OCI-LY1 (cell line): ENCODE measurements at regions not wholly inside any gene's neighbourhood (a gene's known extent, or its start where the extent isn't known, plus 50 kb on each side); places are given as distances from the start of the nearest gene placed in this dataset.

Source experiments
- H2AFZ ChIP-seq: fragments of 200-600 bp; sonication (generic), shearing (Covaris generic); 2 replicates; pipeline ENCODE4 v1.6.0; 2014; ENCODE audit warnings: antibody characterized with exemption, mild to moderate bottlenecking, low read length
- H3F3A ChIP-seq: fragments of 200-600 bp; sonication (generic), shearing (Covaris generic); 2 replicates; pipeline ENCODE4 v1.6.0; 2014; ENCODE audit warnings: mild to moderate bottlenecking, antibody characterized with exemption, low read length, moderate library complexity; ENCODE audit not compliant: insufficient read depth
- H3K27ac ChIP-seq: fragments of 200-600 bp; sonication (generic); 2 replicates; pipeline ENCODE4 v1.5.1; 2014; ENCODE audit warnings: low read length, mixed run types, mild to moderate bottlenecking, low read depth; ENCODE audit not compliant: poor library complexity, severe bottlenecking
- H3K27me3 ChIP-seq: fragments of 200-600 bp; sonication (generic); 2 replicates; pipeline ENCODE4 v1.6.0; 2014; ENCODE audit warnings: antibody characterized with exemption, mild to moderate bottlenecking, low read length, moderate library complexity; ENCODE audit not compliant: insufficient read depth
- H3K36me3 ChIP-seq: fragments of 200-600 bp; sonication (generic); 2 replicates; pipeline ENCODE4 v1.6.1; 2014; ENCODE audit warnings: mild to moderate bottlenecking, antibody characterized with exemption, low read length, moderate library complexity, mixed read lengths; ENCODE audit not compliant: insufficient read depth
- H3K4me1 ChIP-seq: fragments of 200-600 bp; sonication (generic); 2 replicates; pipeline ENCODE4 v1.5.1; 2014; ENCODE audit warnings: mild to moderate bottlenecking, low read length, moderate library complexity; ENCODE audit not compliant: insufficient read depth, severe bottlenecking
- H3K4me2 ChIP-seq: fragments of 200-600 bp; sonication (generic), shearing (Covaris generic); 2 replicates; pipeline ENCODE4 v1.6.1; 2014; ENCODE audit warnings: low read length
- H3K4me3 ChIP-seq: fragments of 200-600 bp; sonication (generic); 2 replicates; pipeline ENCODE4 v1.5.1; 2014; ENCODE audit warnings: low read length, low read depth, mild to moderate bottlenecking, mixed read lengths; ENCODE audit not compliant: poor library complexity, severe bottlenecking
- H3K79me2 ChIP-seq: fragments of 200-600 bp; shearing (Covaris generic); 2 replicates; pipeline ENCODE4 v1.6.1; 2016; ENCODE audit warnings: mixed run types, low read length, mixed read lengths; ENCODE audit not compliant: insufficient read depth
- H3K9ac ChIP-seq: fragments of 200-600 bp; sonication (generic), shearing (Covaris generic); 2 replicates; pipeline ENCODE4 v1.6.1; 2014; ENCODE audit warnings: mild to moderate bottlenecking, low read length, mixed read lengths
- H3K9me2 ChIP-seq: fragments of 200-600 bp; sonication (generic), shearing (Covaris generic); 2 replicates; pipeline ENCODE4 v1.6.1; 2014; ENCODE audit warnings: low read depth, mild to moderate bottlenecking, low read length, mixed read lengths
- H3K9me3 ChIP-seq: fragments of 200-600 bp; shearing (Covaris generic); 2 replicates; pipeline ENCODE4 v1.6.1; 2014; ENCODE audit warnings: low read length, mixed read lengths
- H4K20me1 ChIP-seq: fragments of 200-600 bp; sonication (generic), shearing (Covaris generic); 2 replicates; pipeline ENCODE4 v1.6.0; 2016; ENCODE audit warnings: mild to moderate bottlenecking, low read length; ENCODE audit not compliant: insufficient read depth
- CTCF ChIP-seq: fragments of 200-600 bp; sonication (generic), shearing (Covaris generic); IDR thresholded peaks from 2 replicates; pipeline ENCODE4 v1.5.1; 2017; ENCODE audit warnings: mild to moderate bottlenecking, antibody characterized with exemption, low read length, moderate library complexity, mixed read lengths
- EZH2 ChIP-seq: fragments of 200-600 bp; sonication (generic), shearing (Covaris generic); IDR thresholded peaks from 2 replicates; pipeline ENCODE4 v1.8.0; 2017; ENCODE audit warnings: borderline replicate concordance, mixed run types, mild to moderate bottlenecking, antibody characterized with exemption, low read length, moderate library complexity, mixed read lengths

- Histone ChIP-seq H3K9me2 (no peaks in the 10 kb centered on the region), H3F3A (no peaks in the 10 kb centered on the region), H3K4me3 (no peak overlapping the region), H4K20me1 (no peaks in the 10 kb centered on the region), H3K36me3 (no peaks in the 10 kb centered on the region), H3K27me3 (no peaks in the 10 kb centered on the region), H2AFZ (no peak overlapping the region), H3K4me1 (no peaks in the 10 kb centered on the region), H3K9me3 (no peaks in the 10 kb centered on the region), H3K79me2 (no peaks in the 10 kb centered on the region), H3K9ac (no peak overlapping the region), H3K4me2 (no peak overlapping the region), H3K27ac (no peak overlapping the region)
- no peak for TF ChIP-seq CTCF
- TF ChIP-seq EZH2, result no peak
Measured at GRCh38 chr5:121500310-121500709, 351.4 kb upstream of the FTMT start.

DNA sequence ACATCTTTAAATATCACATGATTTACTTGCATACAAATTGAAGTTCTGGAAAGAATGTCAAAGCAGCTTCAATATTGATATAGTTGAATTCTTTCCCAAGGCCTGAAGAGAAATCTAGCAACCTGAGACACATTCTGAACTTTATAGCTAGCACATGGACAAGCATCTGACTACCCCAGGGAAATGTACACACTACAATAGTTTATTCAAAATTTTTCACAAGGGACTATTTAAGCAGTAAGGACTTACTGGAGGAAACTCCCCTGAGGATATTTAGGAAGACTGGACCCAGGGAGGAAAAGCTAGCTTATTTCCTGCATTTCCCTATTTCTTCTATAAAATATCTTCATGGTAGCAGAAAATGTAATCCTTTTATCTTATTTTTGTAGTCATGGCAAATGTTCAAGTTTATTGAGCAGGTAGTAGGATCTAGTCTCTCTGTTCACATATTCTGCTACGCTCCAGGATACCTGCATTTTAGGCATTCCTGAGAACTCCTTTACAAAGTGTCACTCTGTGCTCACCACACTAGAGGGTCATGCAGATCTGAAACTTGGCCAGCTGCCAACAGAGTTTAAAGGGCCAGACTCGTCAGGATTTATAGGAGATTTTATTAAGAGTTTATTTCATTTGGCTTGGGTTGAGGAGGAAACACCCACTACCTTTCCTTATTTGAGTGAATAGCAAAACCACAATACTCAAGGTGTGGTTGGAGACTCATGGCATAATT, 348.4 kb upstream of the FTMT start:
- H3K9ac ChIP-seq, result no peak overlapping the region
- H3K9me2 ChIP-seq, result no peaks in the 10 kb centered on the region
- no peak overlapping the region for H3K27ac ChIP-seq
- no peaks in the 10 kb centered on the region for H4K20me1 ChIP-seq
- H3K9me3 ChIP-seq, result no peaks in the 10 kb centered on the region
- H3K27me3 ChIP-seq, result no peaks in the 10 kb centered on the region
- H3K36me3 ChIP-seq, result no peaks in the 10 kb centered on the region
- no peaks in the 10 kb centered on the region for H3F3A ChIP-seq
- no peak for TF ChIP-seq CTCF
- no peaks in the 10 kb centered on the region for H3K4me1 ChIP-seq
- H2AFZ ChIP-seq, result no peak overlapping the region
- no peak overlapping the region for H3K4me3 ChIP-seq
- no peaks in the 10 kb centered on the region for H3K79me2 ChIP-seq
- H3K4me2 ChIP-seq, result no peak overlapping the region

- no peak overlapping the region for H3K4me2 ChIP-seq
- TF ChIP-seq CTCF (no peak), EZH2 (no peak)
- H3K9me2 ChIP-seq, result no peaks in the 10 kb centered on the region
- no peak overlapping the region for H3K27ac ChIP-seq
- no peak overlapping the region for H2AFZ ChIP-seq
- no peaks in the 10 kb centered on the region for H4K20me1 ChIP-seq
- H3K9ac ChIP-seq, result no peak overlapping the region
- H3K36me3 ChIP-seq, result no peaks in the 10 kb centered on the region
- H3K79me2 ChIP-seq, result no peaks in the 10 kb centered on the region
- no peaks in the 10 kb centered on the region for H3K27me3 ChIP-seq
- no peaks in the 10 kb centered on the region for H3F3A ChIP-seq
- H3K9me3 ChIP-seq, result no peaks in the 10 kb centered on the region
- H3K4me1 ChIP-seq, result no peaks in the 10 kb centered on the region
- no peak overlapping the region for H3K4me3 ChIP-seq
Measured at GRCh38 chr5:121516997-121517396, 334.7 kb upstream of the FTMT start.
